HuH-7.5 (cell line): ENCODE measurements at regions not wholly inside any gene's neighbourhood (a gene's known extent, or its start where the extent isn't known, plus 50 kb on each side); places are given as distances from the start of the nearest gene placed in this dataset.
"Not testable (repeated sequence)": the region's sequence is repeated elsewhere in the genome, so short reads cannot be mapped to it uniquely, and the experiment has no call there.

Source experiments
- DNase-seq: peaks from one replicate; pipeline ENCODE4 v3.0.0; 2011; ENCODE audit warnings: low spot score

DNA sequence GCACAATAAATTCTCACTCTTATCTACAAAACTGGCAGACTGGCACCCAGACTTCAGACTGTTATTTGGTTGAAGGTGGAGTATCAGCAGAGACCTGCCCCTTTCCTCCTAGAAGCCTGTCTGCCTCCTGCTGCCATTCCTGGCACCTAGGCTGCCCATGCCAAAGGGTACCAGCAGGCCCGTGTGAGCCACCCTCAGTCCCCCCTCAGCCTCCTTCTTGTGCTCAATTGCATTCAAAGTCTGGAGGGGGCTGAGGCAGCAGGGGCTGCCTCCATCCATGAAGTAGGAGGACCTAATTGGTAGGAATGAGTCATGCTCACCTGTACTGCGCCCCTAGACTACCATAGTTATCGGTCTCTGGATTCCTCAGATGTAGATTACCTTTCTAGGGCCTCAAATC is 440.9 kb upstream of the GRM3 start:
- DNase-seq = no peak

DNA sequence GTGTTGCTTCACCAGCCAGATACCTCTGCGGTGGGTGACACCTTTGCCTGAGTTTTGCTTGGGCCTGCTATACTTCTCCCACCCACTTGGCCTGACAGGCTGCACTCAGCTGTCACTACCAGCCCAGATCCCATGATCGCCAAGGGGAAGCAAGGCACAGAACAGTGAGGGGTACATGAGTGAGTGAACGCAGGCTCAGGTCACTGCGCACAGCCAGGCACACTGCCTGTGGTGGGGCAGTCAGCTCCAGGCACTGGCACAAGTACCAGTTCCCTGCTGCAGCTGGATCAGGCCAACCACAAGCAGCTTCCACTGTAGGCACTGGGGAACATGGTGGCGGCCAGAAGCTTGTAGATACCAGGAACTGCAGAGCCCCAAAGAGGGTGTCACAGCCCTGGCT is 441.9 kb upstream of the GRM3 start:
- DNase-seq = no peak

DNA sequence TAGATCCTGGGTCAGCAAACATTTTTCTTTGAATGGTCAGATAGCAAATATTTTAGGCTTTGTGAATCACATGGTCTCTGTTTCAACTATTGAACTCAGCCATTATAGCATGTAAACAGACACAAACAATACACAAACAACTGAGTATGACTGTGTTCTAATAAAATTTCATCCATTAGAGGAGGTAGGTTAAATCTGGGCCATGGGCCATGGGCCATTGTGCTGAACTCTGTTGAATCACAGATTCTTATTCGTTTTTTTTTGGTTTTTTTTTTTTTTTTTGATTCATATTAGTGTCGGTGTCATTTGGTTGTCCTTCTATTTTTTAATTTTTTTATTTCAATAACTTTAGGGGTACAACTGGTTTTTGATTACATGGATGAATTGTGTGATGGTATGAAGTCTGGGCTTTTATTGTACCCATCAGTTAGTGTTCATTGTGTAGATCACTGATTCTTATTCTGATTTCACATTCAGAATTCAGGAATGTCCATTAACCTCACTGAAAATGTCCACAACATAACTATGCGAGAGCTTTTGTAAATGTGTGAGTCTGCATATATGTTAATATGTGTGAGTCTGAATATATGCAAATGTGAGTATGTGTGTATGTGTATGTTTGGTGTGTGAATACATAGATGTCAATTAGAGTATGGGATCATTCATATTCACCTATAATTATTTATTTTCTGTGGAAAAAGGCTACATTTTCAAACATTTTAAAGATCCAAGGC is 443.7 kb upstream of the GRM3 start:
- DNase-seq = no peak

DNA sequence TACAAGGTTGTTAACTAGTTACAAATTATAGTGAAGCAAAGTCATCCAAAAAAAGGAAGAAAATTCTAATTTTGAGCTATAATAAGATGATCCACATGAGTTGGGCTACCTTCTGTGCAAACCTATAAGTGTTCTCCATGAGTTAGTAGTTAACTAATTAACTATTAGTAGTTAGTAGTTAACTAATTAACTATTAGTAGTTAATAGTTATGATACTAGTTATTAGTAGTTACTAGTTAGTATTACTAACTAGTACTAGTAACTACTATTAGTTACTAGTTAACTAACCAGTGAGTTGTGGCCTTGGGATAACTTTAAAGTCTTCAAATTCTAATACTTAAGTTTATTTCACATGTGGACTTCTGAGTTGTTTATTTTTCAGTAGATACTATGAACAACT is 453.4 kb upstream of the GRM3 start:
- no peak for DNase-seq

DNA sequence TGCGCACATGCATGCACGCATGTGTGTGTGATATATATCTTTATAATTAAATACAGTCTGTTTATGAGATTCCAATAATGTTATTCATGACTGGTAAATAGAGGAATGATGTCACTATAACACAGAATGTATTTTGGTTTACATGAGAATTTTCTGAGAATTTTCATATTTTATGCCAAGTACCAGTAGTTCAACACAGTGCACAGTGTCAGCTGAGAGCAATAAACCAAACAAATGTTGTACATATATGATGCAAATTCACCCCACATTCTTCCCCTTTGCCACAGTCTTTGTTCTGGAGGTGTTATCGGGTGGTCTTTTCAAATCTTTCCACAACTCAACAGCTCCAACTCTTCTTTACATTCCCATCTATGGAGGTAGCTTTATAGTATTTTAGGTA is 462.2 kb upstream of the GRM3 start:
- no peak for DNase-seq

DNA sequence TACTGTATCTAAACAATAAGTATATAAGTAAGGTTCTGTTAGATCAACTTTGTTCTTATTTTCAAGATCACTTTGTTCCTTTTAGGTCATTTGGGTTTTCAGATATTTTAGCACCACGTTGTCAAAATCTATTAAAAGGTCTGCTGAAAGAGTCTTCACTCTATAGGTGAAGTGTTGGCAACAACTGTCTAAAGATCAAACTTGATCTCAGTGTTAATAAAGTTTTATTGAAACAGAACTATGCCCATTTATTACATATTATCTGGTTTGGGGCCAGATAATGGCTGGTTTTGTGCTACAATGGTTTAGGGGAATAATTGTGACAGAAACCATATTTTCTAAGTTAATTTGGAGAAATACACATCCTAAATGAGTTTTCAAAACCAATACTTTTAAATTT is 478.9 kb upstream of the GRM3 start:
- DNase-seq = no peak

DNA sequence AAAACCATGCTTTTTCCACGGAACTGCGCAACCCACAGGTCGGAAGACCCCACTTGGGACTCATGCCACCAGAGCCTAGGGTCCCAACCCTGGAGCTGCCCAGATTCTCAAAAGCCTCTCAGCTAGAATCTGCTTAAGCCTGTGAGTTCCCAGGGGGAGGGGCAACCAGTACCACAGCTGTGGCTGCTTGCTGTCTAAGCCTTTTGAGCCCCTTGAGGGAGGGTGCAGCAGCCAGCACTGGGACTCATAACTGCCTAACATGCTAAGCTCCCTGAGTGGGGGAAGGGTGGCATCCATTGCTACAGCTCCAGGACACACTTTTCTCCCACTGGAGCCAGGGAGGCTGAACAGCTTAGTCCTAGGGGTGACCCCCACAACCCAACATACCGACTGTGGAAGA is 485.6 kb upstream of the GRM3 start:
- DNase-seq = no peak

DNA sequence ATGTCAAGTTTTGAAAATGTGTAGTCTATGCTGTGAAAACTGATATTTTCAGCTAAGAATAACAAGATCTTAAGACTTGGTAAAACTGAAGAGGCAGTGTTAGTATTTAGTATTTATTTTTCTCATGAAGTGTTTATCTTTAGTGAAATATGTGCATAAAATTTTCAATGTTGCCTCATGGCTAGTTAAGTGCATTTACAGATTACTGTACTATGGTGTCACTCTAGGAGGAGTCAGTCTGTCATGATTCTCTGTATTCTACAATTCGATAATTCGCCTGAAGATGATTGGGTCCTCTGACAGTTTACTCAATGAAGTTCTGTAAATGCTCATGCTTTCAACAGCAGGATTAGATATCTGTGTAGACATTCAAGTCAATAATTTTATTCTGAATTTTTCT is 488.1 kb upstream of the GRM3 start:
- no peak for DNase-seq

DNA sequence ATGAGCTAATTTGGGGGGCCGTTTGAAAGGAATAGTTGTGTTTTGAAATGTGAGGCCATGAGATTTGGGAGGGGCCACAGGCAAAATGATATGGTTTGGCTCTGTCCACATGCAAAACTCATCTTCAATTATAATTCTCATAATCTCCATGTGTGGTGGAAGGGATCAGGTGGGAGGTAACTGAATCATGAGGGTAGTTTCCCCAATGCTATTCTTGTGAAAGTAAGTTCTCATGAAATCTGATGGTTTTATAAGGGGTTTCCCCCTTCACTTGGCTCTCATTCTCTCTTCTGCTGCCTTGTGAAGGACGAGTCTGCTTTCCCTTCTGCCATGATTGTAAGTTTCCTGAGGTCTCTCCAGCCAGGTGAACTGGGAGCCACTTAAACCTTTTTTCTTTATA is 490.8 kb upstream of the GRM3 start:
- no peak for DNase-seq

DNA sequence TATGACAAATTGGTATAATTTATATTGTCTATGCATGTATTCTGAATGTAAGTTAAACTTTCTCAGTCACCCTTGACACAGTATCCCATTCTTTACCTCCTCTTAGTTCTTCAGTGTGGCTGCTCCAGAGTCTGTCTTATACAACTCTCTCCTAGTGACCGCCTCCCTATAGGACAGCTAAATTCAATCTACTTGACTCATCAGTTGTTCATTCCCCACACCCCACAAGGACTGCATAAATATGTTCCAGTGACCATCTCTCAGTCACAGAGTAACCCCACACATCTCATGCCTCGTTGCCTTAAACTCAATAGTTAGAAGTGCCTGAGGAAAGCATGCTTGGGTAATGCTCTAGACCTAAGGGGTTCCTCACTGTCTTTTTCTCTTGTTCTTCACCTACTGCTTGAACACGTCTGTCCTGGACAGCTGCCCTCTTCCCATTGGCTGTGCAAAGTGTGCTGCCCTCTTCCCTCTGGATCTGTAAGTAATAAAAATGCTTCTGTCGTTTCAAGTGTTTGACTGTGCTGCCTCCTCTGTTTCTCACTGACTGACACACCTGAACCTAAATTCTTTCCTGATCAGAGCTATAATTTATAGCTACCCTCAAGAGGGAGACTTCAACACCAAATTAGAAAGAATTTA is 494.6 kb upstream of the GRM3 start:
- no peak for DNase-seq

DNA sequence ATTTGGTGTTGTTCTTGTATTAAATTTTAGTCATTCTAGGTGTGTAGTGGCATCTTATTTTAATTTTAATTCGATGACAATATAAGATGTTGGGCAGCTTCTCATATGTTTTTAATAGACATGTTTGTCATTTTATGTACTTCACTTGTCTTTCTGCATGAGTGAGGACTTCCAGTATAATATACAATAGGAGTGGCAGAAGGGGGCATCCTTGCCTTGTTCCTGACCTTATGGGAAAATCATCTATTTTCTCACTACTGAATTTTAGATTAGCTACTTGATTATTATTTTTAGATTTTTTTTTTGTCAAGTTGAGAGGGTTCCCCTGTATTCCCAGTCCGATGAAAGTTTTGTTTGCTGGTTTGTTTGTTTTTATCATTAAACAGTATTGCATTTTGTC is 495.2 kb upstream of the GRM3 start:
- no peak for DNase-seq

DNA sequence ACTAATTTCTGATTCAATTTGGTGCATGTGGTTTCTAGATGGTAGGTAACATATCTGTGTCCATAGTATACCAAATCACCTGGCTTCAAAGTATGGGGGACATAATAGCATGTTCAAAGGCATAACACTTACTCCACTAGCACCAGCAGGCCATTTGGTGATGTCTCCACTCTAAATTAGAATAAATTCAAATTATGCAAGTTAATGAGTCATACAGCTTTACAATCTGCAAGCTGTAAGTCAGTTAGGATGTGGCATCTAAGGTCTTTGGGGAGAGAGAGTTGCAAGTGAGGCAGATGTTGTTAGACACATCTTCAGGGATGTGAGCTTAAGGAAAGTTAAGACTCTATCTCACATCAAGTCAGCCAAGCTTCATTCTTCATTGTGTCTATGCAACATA is 506.4 kb upstream of the GRM3 start:
- DNase-seq = no peak

DNA sequence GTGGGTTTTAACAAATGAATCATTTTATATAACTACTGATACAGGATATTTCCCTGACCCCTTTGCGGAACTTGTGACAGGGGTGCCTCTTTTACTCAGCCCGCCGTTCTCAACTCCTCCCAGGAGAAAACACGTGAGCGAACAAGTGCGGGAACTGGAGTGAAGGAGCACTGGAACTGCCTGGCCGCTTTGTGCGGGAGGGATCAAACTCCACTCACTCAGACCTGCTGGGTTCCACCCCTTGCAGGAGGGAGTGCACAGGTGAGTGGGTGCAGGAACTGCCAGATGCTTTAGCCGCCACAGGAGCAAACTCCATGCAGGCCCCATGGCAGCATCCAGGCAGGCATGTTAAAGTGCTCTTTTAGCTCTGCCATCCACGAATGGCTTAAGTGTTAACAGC is 513.4 kb upstream of the GRM3 start:
- no peak for DNase-seq

DNA sequence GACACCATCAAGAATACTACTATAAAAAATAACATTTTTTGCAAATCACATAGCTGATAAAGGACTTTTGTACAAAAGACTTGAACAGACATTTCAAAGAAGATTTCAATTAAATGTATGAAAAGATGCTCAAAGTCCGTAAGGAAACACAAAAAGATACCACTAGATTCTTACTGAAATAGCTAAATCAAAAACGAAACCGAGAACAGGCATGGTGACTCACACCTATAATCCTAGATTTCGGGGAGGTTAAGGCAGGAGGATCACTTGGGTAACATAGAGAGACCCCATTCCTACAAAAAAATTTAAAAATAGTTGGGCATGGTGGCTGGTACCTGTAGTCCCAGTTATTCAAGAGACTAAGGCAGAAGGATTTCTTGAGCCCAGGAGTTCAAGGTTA is 520.2 kb upstream of the GRM3 start:
- no peak for DNase-seq

DNA sequence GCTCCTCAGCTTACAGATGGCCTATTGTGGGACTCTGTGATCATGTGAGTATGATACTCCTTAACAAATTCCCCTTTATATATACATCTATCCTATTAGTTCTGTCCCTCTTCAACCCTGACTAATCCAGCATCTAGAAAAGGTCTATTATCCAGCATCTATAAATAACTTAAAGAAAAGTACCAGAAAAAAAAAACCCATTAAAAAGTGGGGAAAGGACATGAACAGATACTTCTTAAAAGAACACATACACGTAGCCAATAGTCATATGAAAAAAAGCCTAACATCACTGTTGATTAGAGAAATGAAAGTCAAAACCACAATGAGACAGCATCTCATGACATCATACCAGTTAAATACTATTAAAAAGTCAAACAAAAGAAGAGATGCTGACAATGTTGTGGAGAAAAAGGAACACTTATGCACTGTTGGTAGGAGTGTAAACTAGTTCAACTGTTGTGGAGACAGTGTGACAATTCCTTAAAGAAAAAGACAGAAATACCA is 549.5 kb upstream of the GRM3 start:
- no peak for DNase-seq

DNA sequence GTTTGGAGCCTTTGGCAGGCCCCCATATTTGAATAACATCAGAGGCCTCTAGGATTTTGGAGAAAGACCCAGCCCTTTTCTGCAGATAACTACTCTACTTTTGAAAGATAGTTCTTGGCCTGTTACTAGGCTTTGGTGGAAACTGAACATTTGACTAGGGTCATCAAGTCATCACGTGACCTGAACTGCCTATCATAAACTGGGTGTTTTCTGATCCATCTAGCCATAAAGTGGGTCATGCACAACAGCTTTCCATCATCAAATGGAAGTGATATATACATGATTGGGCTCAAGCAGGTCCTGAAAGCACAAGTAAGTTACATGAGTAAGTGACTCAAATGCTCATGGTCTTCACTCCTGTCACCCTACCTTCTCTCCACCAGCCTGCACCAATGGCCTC is 552.3 kb upstream of the GRM3 start:
- DNase-seq = no peak

DNA sequence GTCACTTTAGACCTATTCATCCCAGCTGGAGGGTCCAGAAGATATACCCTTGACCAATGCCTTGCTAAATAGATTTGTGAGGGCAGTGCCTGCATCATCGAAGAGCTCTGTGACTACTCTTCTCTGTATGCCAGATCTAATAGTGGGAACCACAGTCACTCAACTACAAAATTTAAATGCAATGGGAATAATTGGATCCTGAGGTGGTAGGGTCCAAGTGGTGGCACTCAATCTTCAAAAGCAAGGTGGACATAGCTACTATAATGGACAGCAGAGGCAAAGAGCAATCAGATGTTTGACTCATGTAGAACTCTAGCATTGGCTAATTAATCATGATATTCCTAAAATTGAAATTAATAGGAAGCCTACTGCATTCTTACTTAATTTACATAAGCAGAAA is 554.3 kb upstream of the GRM3 start:
- no peak for DNase-seq

DNA sequence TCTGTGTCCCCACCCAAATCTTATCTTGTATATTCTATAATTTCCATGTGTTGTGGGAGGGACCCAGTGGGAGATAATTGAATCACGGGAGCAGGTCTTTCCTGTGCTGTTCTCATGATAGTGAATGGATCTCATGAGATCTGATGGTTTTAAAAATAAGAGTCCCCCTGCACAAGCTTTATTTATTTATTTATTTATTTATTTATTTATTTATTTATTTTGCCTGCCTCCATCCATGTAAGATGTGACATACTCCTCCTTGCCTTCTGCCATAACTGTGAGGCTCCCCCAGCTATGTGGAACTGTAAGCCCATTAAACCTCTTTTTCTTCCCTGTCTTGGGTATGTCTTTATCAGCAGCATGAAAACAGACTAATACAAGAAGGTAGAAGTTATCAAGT is 579.1 kb upstream of the GRM3 start:
- DNase-seq = not testable (repeated sequence)

DNA sequence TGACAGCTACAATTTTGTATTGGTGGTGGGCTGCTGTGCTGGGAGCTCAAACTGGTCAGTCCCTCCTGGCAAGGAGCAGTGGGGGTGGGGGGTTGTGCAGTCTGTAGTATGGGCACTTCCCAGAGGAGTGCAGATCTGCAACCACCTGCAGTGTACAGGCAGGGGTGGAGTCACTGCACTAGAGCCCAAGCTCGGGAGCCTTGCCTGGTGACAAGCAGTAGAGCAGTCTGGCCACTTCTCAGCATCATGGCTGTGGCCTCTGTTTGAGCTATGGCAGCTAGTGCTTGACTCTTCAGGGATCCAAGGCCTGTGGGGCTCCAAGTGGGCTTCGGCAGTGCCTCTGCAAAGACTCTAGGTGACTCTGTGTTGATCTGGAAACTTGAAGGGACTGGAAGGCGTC is 585.1 kb upstream of the GRM3 start:
- DNase-seq = no peak

DNA sequence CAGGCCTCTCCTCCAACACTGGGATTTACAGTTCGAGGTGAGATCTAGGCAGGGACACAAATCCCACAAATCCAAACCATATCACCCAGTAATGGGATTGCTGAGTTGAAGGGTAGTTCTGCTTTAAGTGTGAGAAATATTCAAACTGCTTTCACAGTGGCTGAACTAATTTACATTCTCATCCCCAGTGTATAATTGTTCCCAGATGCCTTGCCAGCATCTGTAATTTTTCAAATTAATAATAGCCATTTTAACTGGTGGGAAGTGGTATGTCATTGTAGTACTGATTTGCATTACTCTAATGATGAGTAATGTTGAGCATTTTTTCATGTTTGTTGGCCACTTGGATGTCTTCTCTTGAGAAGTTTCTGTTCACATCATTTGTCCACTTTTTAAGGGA is 592.8 kb upstream of the GRM3 start:
- DNase-seq = no peak

DNA sequence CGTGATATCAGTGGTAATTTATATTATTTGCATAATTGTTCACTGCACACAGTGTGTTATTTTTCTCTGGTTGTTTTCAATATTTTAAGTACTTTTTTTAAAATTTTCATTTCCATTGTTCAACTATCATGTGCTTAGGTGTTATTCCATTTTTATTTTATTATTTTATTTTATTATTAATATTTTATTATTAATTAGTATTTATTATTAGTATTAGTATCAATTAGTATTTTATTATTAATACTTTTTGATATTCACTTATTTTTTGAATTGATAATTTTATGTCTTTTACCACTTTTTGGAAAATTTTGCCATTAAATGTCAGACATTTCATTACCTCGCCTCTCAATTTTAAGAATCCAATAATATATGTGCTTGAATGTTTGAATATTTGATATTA is 593.8 kb upstream of the GRM3 start:
- DNase-seq = no peak

DNA sequence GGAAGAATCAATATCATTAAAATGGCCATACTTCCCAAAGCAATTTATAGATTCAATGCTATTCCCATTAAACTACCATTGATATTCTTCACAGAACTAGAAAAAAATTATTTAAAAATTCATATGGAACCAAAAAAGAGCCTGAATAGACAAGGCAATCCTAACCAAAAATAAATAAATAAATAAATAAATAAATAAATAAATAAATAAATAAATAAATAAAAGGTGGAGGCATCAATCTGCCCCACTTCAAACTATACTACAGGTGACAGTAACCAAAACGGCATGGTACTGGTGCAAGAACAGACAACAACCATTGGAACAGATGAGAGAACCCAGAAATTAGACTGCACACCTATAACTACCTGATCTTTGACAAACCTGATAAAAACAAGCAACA is 598.5 kb upstream of the GRM3 start:
- DNase-seq = not testable (repeated sequence)

DNA sequence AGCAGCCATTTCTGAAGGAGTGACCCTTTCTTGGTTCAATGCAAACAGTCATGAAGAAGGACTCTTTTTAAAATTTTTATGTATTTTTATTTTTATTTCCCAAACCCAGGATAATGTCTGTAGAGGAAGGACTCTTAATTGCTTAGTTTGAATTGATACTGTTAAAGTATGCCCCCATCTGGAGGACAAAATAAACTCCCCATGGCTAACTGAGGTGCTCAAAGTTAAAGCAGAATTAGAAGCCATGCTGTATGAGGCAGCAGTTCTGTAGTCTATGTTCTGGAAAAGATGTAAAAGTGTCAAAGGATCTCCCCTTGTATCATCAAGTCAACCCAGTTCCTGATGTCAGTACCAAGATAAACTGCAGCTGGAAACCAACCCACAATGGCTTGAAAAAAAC is 617.9 kb upstream of the GRM3 start:
- no peak for DNase-seq

DNA sequence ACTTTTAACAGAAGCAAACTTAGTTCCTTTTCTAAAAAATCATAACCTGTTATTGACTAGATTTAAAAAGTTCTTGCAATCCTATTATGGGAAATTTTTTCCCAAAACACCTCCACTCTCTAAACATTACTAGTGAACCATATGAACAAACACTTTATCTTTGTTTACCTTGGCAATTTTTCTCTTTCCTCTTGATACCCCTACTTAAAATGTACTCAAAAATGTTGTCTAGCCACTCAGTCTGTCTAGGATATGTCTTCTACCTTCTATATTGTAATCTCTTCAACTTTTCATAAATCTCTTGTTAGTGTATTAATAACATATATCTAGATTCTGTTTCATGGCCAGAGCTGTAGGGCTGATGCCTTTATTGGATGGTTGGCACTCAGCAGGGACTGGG is 630.0 kb upstream of the GRM3 start:
- DNase-seq = no peak
